Ovary (tissue), 3 donors: ENCODE measurements at regions not wholly inside any gene's neighbourhood (a gene's known extent, or its start where the extent isn't known, plus 50 kb on each side); places are given as distances from the start of the nearest gene placed in this dataset.

Source experiments
- CTCF ChIP-seq, 3 donors: fragments of 450-650 bp in 2 of 3; fragments of 200-600 bp in 1 of 3; IDR thresholded peaks; one replicate each; pipeline versions ENCODE4 v1.5.1 to v1.8.0; 2016 to 2022; ENCODE audit warnings: antibody characterized with exemption in 3 of 3, mild to moderate bottlenecking in 1 of 3
- EP300 ChIP-seq: sonication (generic); formaldehyde crosslinking; IDR thresholded peaks from one replicate; pipeline ENCODE4 v1.6.1; 2017; ENCODE audit warnings: antibody characterized with exemption
- POLR2A ChIP-seq: fragments of 450-650 bp; IDR thresholded peaks from one replicate; pipeline ENCODE4 v1.6.1; 2017; ENCODE audit warnings: antibody characterized with exemption, mild to moderate bottlenecking, moderate library complexity
- donor health status: DM: no; HTN: no; CAD: no.

- no peak for TF ChIP-seq CTCF (IDR thresholded peaks at IDR 0.05)
- no peak for TF ChIP-seq POLR2A
- TF ChIP-seq EP300, result no peak
These were observed 181.4 kb downstream of the CXCL12 start for GRCh38 chr10:44203535-44203934.
